Neural progenitor cell (in vitro differentiated cells): ENCODE measurements at regions not wholly inside any gene's neighbourhood (a gene's known extent, or its start where the extent isn't known, plus 50 kb on each side); places are given as distances from the start of the nearest gene placed in this dataset.
"Not testable (repeated sequence)": the region's sequence is repeated elsewhere in the genome, so short reads cannot be mapped to it uniquely, and the experiment has no call there.

Source experiments
- DNase-seq: peaks from one replicate; pipeline ENCODE4 v3.0.0-alpha.2; 2016; ENCODE audit warnings: low spot score
- H2AFZ ChIP-seq: fragments of 200-600 bp; sonication (generic); replicated peaks from 2 replicates; pipeline ENCODE4 v1.6.1; 2016; ENCODE audit warnings: antibody characterized with exemption
- H3F3A ChIP-seq: fragments of 200-600 bp; sonication (generic); 2 replicates; pipeline ENCODE4 v1.6.1; 2016; ENCODE audit warnings: antibody characterized with exemption, low read depth
- H3K27ac ChIP-seq: fragments of 200-600 bp; sonication (generic); 2 replicates; pipeline ENCODE4 v1.5.1; 2016; ENCODE audit warnings: mild to moderate bottlenecking
- H3K27me3 ChIP-seq: fragments of 200-600 bp; sonication (generic); 2 replicates; pipeline ENCODE4 v1.6.1; 2016; ENCODE audit warnings: mild to moderate bottlenecking, moderate library complexity
- H3K36me3 ChIP-seq: fragments of 200-600 bp; sonication (generic); 2 replicates; pipeline ENCODE4 v1.5.1; 2016
- H3K4me1 ChIP-seq: fragments of 200-600 bp; sonication (generic); 2 replicates; pipeline ENCODE4 v1.6.1; 2016; ENCODE audit warnings: mixed run types
- H3K4me2 ChIP-seq: fragments of 200-600 bp; sonication (generic); 2 replicates; pipeline ENCODE4 v1.6.1; 2016
- H3K4me3 ChIP-seq: fragments of 200-600 bp; sonication (generic); 2 replicates; pipeline ENCODE4 v1.5.1; 2016
- H3K79me2 ChIP-seq: fragments of 200-600 bp; sonication (generic); 2 replicates; pipeline ENCODE4 v1.6.1; 2016; ENCODE audit warnings: low read depth
- H3K9ac ChIP-seq: fragments of 200-600 bp; sonication (generic); 2 replicates; pipeline ENCODE4 v1.6.1; 2016
- H3K9me3 ChIP-seq: fragments of 200-600 bp; sonication (generic); 2 replicates; pipeline ENCODE4 v1.5.1; 2016; ENCODE audit warnings: low read depth
- H4K20me1 ChIP-seq: fragments of 200-600 bp; sonication (generic); 2 replicates; pipeline ENCODE4 v1.6.1; 2016; ENCODE audit warnings: low read depth
- H3K27ac Mint-ChIP-seq: 3 replicates; pipeline ENCODE4 v1.8.0; 2021; ENCODE audit warnings: mixed read lengths
- H3K27me3 Mint-ChIP-seq: 2 replicates; pipeline ENCODE4 v1.8.0; 2022; ENCODE audit warnings: low read depth, mild to moderate bottlenecking, inconsistent platforms, moderate library complexity, mixed read lengths; ENCODE audit not compliant: insufficient read depth
- H3K36me3 Mint-ChIP-seq: 3 replicates; pipeline ENCODE4 v1.8.0; 2021; ENCODE audit warnings: mixed read lengths
- H3K4me1 Mint-ChIP-seq: 3 replicates; pipeline ENCODE4 v1.8.0; 2021; ENCODE audit warnings: mixed read lengths
- H3K4me3 Mint-ChIP-seq: 3 replicates; pipeline ENCODE4 v1.8.0; 2021; ENCODE audit warnings: mild to moderate bottlenecking, moderate library complexity, mixed read lengths
- H3K9me3 Mint-ChIP-seq: 3 replicates; pipeline ENCODE4 v1.8.0; 2020; ENCODE audit warnings: mixed read lengths
- EZH2 ChIP-seq: fragments of 200-600 bp; sonication (generic); IDR thresholded peaks from 2 replicates; pipeline ENCODE4 v1.6.1; 2017; ENCODE audit warnings: antibody characterized with exemption, mild to moderate bottlenecking, moderate library complexity
- EZH2phosphoT487 ChIP-seq: fragments of 200-600 bp; sonication (generic); IDR thresholded peaks from 2 replicates; pipeline ENCODE4 v1.6.1; 2017; ENCODE audit warnings: antibody characterized with exemption
- TF ChIP-seq, protein P1 (sequence below): fragments of 200-600 bp; sonication (generic); IDR thresholded peaks from 2 replicates; pipeline ENCODE4 v1.5.1; 2017; ENCODE audit warnings: antibody characterized with exemption, mild to moderate bottlenecking

DNA sequence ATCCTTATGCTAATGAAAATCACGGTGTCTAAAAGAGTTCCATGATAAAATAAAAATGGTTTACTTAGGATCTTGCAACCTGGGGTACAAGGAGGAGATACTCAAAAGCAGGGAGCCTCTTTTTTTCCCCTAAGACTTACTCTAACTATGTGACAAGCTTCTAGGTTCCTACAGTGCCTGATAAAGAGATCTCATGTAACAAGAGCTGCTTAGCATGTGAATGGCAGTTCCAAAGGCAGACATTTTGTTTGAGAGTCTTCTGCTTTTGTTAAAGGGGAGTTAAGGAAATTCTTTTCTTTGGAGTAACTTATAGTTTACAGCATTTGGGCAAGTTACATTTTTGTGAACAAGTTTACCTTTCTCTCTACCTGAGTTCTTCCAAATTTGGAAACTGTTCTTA is 945.8 kb upstream of the ADGRB3 start:
- no peaks in the 10 kb centered on the region for H3K36me3 Mint-ChIP-seq
- Histone ChIP-seq H4K20me1 (no peaks in the 10 kb centered on the region), H3K4me1 (peaks cover 12% of the 10 kb centered on the region), H3K9me3 (no peaks in the 10 kb centered on the region), H3K4me3 (no peak overlapping the region), H2AFZ (peak overlapping the region; percentile 94), H3F3A (no peaks in the 10 kb centered on the region), H3K4me2 (no peak overlapping the region), H3K79me2 (no peaks in the 10 kb centered on the region), H3K27me3 (no peaks in the 10 kb centered on the region), H3K9ac (no peak overlapping the region), H3K36me3 (no peaks in the 10 kb centered on the region), H3K27ac (no peak overlapping the region)
- DNase-seq: peak; percentile 15
- no peak overlapping the region for H3K4me3 Mint-ChIP-seq
- H3K9me3 Mint-ChIP-seq: no peaks in the 10 kb centered on the region
- no peak overlapping the region for H3K27ac Mint-ChIP-seq
- H3K27me3 Mint-ChIP-seq: no peaks in the 10 kb centered on the region
- TF ChIP-seq, protein P1, sequence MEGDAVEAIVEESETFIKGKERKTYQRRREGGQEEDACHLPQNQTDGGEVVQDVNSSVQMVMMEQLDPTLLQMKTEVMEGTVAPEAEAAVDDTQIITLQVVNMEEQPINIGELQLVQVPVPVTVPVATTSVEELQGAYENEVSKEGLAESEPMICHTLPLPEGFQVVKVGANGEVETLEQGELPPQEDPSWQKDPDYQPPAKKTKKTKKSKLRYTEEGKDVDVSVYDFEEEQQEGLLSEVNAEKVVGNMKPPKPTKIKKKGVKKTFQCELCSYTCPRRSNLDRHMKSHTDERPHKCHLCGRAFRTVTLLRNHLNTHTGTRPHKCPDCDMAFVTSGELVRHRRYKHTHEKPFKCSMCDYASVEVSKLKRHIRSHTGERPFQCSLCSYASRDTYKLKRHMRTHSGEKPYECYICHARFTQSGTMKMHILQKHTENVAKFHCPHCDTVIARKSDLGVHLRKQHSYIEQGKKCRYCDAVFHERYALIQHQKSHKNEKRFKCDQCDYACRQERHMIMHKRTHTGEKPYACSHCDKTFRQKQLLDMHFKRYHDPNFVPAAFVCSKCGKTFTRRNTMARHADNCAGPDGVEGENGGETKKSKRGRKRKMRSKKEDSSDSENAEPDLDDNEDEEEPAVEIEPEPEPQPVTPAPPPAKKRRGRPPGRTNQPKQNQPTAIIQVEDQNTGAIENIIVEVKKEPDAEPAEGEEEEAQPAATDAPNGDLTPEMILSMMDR: no peak
- TF ChIP-seq EZH2phosphoT487 (no peak), EZH2 (no peak)
- peaks cover 4% of the 10 kb centered on the region for H3K4me1 Mint-ChIP-seq

DNA sequence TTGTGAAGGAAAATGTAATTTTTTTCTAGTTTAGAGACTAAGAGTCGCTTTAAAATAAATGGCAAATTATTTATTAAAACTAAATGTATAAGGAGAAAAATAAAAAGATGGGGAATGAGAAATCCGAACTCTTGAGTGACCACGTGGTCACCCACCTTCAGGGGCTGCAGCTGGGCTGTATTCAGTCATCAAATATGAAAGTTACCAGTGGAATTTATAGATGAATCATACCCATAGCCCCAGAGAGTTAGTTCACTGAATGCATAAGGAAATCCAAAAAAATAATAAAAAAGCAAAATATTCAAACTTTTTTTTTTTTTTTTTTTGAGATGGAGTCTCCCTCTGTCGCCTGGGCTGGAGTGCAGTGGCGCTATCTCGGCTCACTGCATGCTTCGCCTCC is 947.7 kb upstream of the ADGRB3 start:
- H3K4me1 Mint-ChIP-seq: peaks cover 6% of the 10 kb centered on the region
- no peak overlapping the region for H3K4me3 Mint-ChIP-seq
- Histone ChIP-seq H3F3A (no peaks in the 10 kb centered on the region), H4K20me1 (no peaks in the 10 kb centered on the region), H3K4me2 (no peak overlapping the region), H3K4me1 (peaks cover 12% of the 10 kb centered on the region), H3K9ac (no peak overlapping the region), H2AFZ (no peak overlapping the region), H3K27me3 (no peaks in the 10 kb centered on the region), H3K9me3 (no peaks in the 10 kb centered on the region), H3K36me3 (no peaks in the 10 kb centered on the region), H3K79me2 (no peaks in the 10 kb centered on the region), H3K27ac (no peak overlapping the region), H3K4me3 (no peak overlapping the region)
- no peak for TF ChIP-seq EZH2phosphoT487
- TF ChIP-seq, protein P1: no peak
- TF ChIP-seq EZH2: no peak
- H3K36me3 Mint-ChIP-seq: no peaks in the 10 kb centered on the region
- no peak for DNase-seq
- no peaks in the 10 kb centered on the region for H3K9me3 Mint-ChIP-seq
- no peak overlapping the region for H3K27ac Mint-ChIP-seq
- no peaks in the 10 kb centered on the region for H3K27me3 Mint-ChIP-seq

DNA sequence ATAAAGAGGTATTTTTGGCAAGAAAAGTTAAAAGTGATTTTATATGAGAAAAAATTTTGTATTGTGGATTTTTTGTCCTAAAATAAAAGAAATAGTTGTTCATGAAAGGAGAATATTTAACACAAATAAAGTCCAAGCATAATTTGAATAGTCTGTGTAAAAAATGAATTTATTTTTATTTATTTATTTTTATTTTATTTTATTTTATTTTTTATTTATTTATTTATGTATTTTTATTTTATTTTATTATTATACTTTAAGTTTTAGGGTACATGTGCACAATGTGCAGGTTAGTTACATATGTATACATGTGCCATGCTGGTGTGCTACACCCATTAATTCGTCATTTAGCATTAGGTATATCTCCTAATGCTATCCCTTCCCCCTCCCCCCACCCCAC is 948.9 kb upstream of the ADGRB3 start:
- H3K27ac ChIP-seq, H4K20me1 ChIP-seq, H3K4me3 ChIP-seq, H3K9me3 ChIP-seq, H3K4me3 Mint-ChIP-seq, H3K27ac Mint-ChIP-seq, H3K27me3 ChIP-seq, H3K4me2 ChIP-seq, H3K36me3 ChIP-seq, H3K79me2 ChIP-seq, H3K36me3 Mint-ChIP-seq, H3K27me3 Mint-ChIP-seq, DNase-seq, H2AFZ ChIP-seq, H3K9ac ChIP-seq, H3F3A ChIP-seq, H3K9me3 Mint-ChIP-seq, H3K4me1 Mint-ChIP-seq: not testable (repeated sequence)
- H3K4me1 ChIP-seq: peaks cover 12% of the 10 kb centered on the region

DNA sequence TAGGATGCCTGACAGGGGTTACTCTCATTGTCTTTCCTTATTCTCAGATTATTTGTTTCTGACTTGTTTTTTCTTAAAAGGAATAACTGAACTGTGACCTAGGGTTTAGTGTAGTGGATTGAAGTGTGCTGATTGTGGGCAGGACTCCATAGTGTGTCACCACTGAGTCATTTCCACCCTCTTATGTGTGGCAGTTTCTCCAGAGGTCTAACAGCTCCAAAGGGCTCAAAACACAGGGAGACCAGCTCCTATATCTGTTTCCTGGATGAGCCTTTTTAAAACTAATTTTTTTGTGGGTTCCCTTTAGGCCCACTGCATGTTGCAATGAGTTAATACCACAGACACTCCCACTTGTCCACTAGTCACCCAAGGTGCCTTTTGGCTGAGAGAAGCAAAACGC is 951.1 kb upstream of the ADGRB3 start:
- no peaks in the 10 kb centered on the region for H3F3A ChIP-seq
- no peaks in the 10 kb centered on the region for H4K20me1 ChIP-seq
- H3K79me2 ChIP-seq: no peaks in the 10 kb centered on the region
- no peak overlapping the region for H2AFZ ChIP-seq
- no peaks in the 10 kb centered on the region for H3K27me3 ChIP-seq
- Mint-ChIP-seq H3K27me3 (peaks cover 2% of the 10 kb centered on the region), H3K27ac (no peak overlapping the region), H3K9me3 (no peaks in the 10 kb centered on the region), H3K4me3 (no peak overlapping the region), H3K36me3 (no peaks in the 10 kb centered on the region), H3K4me1 (peaks cover 3% of the 10 kb centered on the region)
- H3K36me3 ChIP-seq: no peaks in the 10 kb centered on the region
- TF ChIP-seq EZH2 (no peak), EZH2phosphoT487 (no peak)
- TF ChIP-seq, protein P1: no peak
- no peak overlapping the region for H3K9ac ChIP-seq
- no peak overlapping the region for H3K4me3 ChIP-seq
- no peaks in the 10 kb centered on the region for H3K4me1 ChIP-seq
- H3K9me3 ChIP-seq: no peaks in the 10 kb centered on the region
- no peak overlapping the region for H3K27ac ChIP-seq
- no peak for DNase-seq
- no peak overlapping the region for H3K4me2 ChIP-seq
